Chondrocyte (in vitro differentiated cells): ENCODE measurements at regions not wholly inside any gene's neighbourhood (a gene's known extent, or its start where the extent isn't known, plus 50 kb on each side); places are given as distances from the start of the nearest gene placed in this dataset.

Experiments used
- DNase-seq: peaks from one replicate; pipeline ENCODE4 v3.0.0; 2021; ENCODE audit warnings: mixed read lengths, low spot score
- H3K27ac Mint-ChIP-seq: one replicate; pipeline ENCODE4 v1.8.0; 2021; ENCODE audit warnings: mild to moderate bottlenecking, moderate library complexity, mixed read lengths; ENCODE audit not compliant: unreplicated experiment
- H3K27me3 Mint-ChIP-seq: 2 replicates; pipeline ENCODE4 v1.8.0; 2021; ENCODE audit warnings: low read depth, mixed read lengths
- H3K36me3 Mint-ChIP-seq: 2 replicates; pipeline ENCODE4 v1.8.0; 2021; ENCODE audit warnings: low read depth, mixed read lengths
- H3K4me1 Mint-ChIP-seq: 2 replicates; pipeline ENCODE4 v1.8.0; 2021; ENCODE audit warnings: low read depth, mild to moderate bottlenecking, mixed read lengths
- H3K4me3 Mint-ChIP-seq: one replicate; pipeline ENCODE4 v1.8.0; 2021; ENCODE audit warnings: mild to moderate bottlenecking, moderate library complexity, mixed read lengths; ENCODE audit not compliant: unreplicated experiment
- H3K9me3 Mint-ChIP-seq: 2 replicates; pipeline ENCODE4 v1.8.0; 2021; ENCODE audit warnings: low read depth, mixed read lengths
- CTCF ChIP-seq: fragments of 200-600 bp; sonication (generic); IDR thresholded peaks from 2 replicates; pipeline ENCODE4 v1.5.0; 2021; ENCODE audit warnings: antibody characterized with exemption, mild to moderate bottlenecking, moderate library complexity

DNA sequence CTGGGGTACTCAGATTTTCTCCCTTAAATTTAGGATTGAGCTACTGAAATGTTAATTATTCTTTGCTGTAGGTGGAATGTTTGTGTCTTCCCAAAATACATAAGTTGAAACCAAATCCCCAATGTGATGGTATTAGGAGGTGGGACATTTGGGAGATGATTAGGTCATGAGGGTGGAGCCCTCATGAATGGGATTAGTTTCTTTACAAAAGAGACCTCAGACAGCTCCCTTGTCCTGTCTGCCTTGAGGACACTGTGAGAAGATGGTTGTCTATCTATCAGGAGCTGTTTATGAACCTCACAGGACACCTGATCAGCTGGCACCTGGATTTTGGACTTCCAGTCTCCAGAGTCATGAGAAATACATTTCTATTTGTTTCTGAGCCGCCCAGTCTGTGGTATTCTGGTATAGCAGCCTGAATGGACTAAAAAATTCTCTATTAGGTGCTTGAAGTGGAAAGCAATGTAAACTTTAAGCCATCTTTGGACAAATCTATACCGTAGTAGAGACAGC, 99.2 kb upstream of the UXS1 start:
- Mint-ChIP-seq H3K9me3 (no peaks in the 10 kb centered on the region), H3K4me1 (peaks cover 9% of the 10 kb centered on the region), H3K36me3 (peaks cover 2% of the 10 kb centered on the region), H3K27ac (no peak overlapping the region), H3K27me3 (no peaks in the 10 kb centered on the region), H3K4me3 (no peak overlapping the region)
- no peak for DNase-seq
- TF ChIP-seq CTCF, result no peak

- Mint-ChIP-seq H3K4me3 (no peak overlapping the region), H3K27ac (no peak overlapping the region), H3K27me3 (no peaks in the 10 kb centered on the region), H3K9me3 (no peaks in the 10 kb centered on the region), H3K4me1 (peaks cover 9% of the 10 kb centered on the region), H3K36me3 (no peaks in the 10 kb centered on the region)
- TF ChIP-seq CTCF, result no peak
- DNase-seq, result no peak
Measured at GRCh38 chr2:106292627-106293026, 98.5 kb upstream of the UXS1 start.

DNA sequence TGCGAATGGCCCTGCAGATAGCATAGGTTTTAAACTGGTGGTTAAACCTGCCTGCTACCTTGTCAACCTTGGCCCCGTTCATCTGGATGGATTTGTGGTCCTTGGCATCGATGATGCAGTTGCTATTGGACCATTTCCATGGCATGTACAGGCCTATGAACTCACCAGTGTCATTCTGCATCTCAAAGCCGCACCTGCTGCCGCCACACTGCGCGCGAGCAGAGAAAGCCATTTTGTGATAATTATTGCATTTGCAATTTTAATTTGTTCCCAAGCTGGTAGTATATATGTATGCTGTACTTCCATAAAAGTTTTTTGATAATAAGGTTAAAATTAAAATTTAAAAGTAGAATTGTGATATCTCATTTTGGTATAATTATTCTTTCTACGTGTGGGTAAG, 94.8 kb upstream of the UXS1 start:
- no peaks in the 10 kb centered on the region for H3K9me3 Mint-ChIP-seq
- H3K27me3 Mint-ChIP-seq, result peaks cover 5% of the 10 kb centered on the region
- no peak overlapping the region for H3K4me3 Mint-ChIP-seq
- no peaks in the 10 kb centered on the region for H3K4me1 Mint-ChIP-seq
- DNase-seq, result no peak
- H3K36me3 Mint-ChIP-seq, result no peaks in the 10 kb centered on the region
- no peak overlapping the region for H3K27ac Mint-ChIP-seq
- no peak for TF ChIP-seq CTCF

GRCh38 chr2:106285237-106285829, 91.2 kb upstream of the UXS1 start:
- no peak for TF ChIP-seq CTCF
- no peak for DNase-seq
- no peaks in the 10 kb centered on the region for H3K4me1 Mint-ChIP-seq
- H3K36me3 Mint-ChIP-seq, result no peaks in the 10 kb centered on the region
- H3K4me3 Mint-ChIP-seq, result no peak overlapping the region
- H3K27ac Mint-ChIP-seq, result no peak overlapping the region
- H3K27me3 Mint-ChIP-seq, result peaks cover 20% of the 10 kb centered on the region
- no peaks in the 10 kb centered on the region for H3K9me3 Mint-ChIP-seq

DNA sequence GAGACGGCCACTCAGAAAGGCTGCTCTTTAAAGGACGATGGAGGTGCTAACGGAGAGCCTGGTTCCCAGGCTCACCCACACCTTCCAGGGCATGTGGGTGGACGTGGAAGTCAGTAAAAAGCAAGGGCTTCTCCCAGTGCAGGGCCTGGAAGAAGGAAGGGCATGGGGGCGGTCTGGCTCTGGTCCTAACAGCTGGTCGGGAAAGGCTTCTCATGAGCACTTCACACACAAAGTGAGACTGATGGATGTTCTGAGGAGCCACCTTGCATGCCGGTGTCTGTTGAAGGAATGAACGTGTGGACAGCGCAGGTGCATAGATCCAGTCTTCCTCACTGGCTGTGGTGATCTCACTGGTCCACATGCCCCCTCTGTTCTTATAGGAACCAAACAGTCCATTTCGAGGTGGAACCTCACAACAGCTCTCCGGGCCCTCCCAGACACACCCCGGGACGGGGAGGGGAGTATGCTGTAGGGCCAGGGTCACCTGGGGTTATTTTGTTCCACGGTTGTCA, 90.6 kb upstream of the UXS1 start:
- H3K36me3 Mint-ChIP-seq, result no peaks in the 10 kb centered on the region
- no peak for TF ChIP-seq CTCF
- H3K9me3 Mint-ChIP-seq, result no peaks in the 10 kb centered on the region
- H3K27me3 Mint-ChIP-seq, result peaks cover 20% of the 10 kb centered on the region
- no peaks in the 10 kb centered on the region for H3K4me1 Mint-ChIP-seq
- no peak for DNase-seq
- H3K27ac Mint-ChIP-seq, result no peak overlapping the region
- H3K4me3 Mint-ChIP-seq, result no peak overlapping the region
